HG03571 (cell line): ENCODE measurements at regions not wholly inside any gene's neighbourhood (a gene's known extent, or its start where the extent isn't known, plus 50 kb on each side); places are given as distances from the start of the nearest gene placed in this dataset.

Experiments
- ATAC-seq: cut with Tn5 transposase; IDR thresholded peaks from one replicate; pipeline ENCODE4 v1.9.1; 2021; ENCODE audit not compliant: unreplicated experiment

- ATAC-seq, result no peak
Observed at GRCh38 chr5:133744051-133744959, 132.0 kb upstream of the FSTL4 start.

- no peak for ATAC-seq
Observed at GRCh38 chr5:133742431-133742988, 130.2 kb upstream of the FSTL4 start.

GRCh38 chr5:133741818-133742355 lies 129.5 kb upstream of the FSTL4 start:
- no peak for ATAC-seq

GRCh38 chr5:133741396-133741795 lies 129.1 kb upstream of the FSTL4 start:
- no peak for ATAC-seq

GRCh38 chr5:133739181-133739780 lies 126.9 kb upstream of the FSTL4 start:
- no peak for ATAC-seq

GRCh38 chr5:133738271-133738670 lies 125.9 kb upstream of the FSTL4 start:
- no peak for ATAC-seq

GRCh38 chr5:133736512-133736911 lies 124.2 kb upstream of the FSTL4 start:
- ATAC-seq, result no peak

GRCh38 chr5:133735346-133735745 lies 123.0 kb upstream of the FSTL4 start:
- ATAC-seq, result no peak

GRCh38 chr5:133734916-133735315 lies 122.6 kb upstream of the FSTL4 start:
- ATAC-seq, result no peak

GRCh38 chr5:133732536-133732935 lies 120.2 kb upstream of the FSTL4 start:
- ATAC-seq, result no peak

- ATAC-seq, result no peak
Observed at GRCh38 chr5:133731951-133732350, 119.6 kb upstream of the FSTL4 start.

- ATAC-seq, result no peak
Observed at GRCh38 chr5:133730866-133731265, 118.5 kb upstream of the FSTL4 start.

GRCh38 chr5:133730346-133730745 lies 118.0 kb upstream of the FSTL4 start:
- no peak for ATAC-seq

- ATAC-seq, result no peak
Observed at GRCh38 chr5:133729800-133730199, 117.5 kb upstream of the FSTL4 start.

GRCh38 chr5:133728475-133728874 lies 116.1 kb upstream of the FSTL4 start:
- ATAC-seq, result no peak

GRCh38 chr5:133727636-133728035 lies 115.3 kb upstream of the FSTL4 start:
- no peak for ATAC-seq

- ATAC-seq, result no peak
Observed at GRCh38 chr5:133723651-133724366, 111.5 kb upstream of the FSTL4 start.

GRCh38 chr5:133723126-133723525 lies 110.8 kb upstream of the FSTL4 start:
- no peak for ATAC-seq

GRCh38 chr5:133721365-133721764 lies 109.0 kb upstream of the FSTL4 start:
- no peak for ATAC-seq

GRCh38 chr5:133718457-133718856 lies 106.1 kb upstream of the FSTL4 start:
- no peak for ATAC-seq

- no peak for ATAC-seq
Observed at GRCh38 chr5:133716532-133717183, 104.3 kb upstream of the FSTL4 start.
